CD4-positive, CD25-positive, alpha-beta regulatory T cell (primary cell): ENCODE measurements at regions not wholly inside any gene's neighbourhood (a gene's known extent, or its start where the extent isn't known, plus 50 kb on each side); places are given as distances from the start of the nearest gene placed in this dataset.
A peak's percentile ranks its signal among the peaks of the same experiment; 100 is the strongest.

Experiments used
- ATAC-seq, 2 donors: fragments of 150-1000 bp; cut with Tn5 transposase; one replicate each; pipeline ENCODE4 v1.10.0; 2021; ENCODE audit warnings: low read depth in 2 of 2, moderate number of reproducible peaks in 2 of 2, moderate library complexity in 1 of 2
- DNase-seq, 3 donors: peaks; one replicate each; pipeline versions ENCODE4 v3.0.0 to v3.0.0-alpha.2; 2012 to 2022; ENCODE audit warnings: mixed read lengths in 1 of 3
- H3K27ac ChIP-seq: one replicate; pipeline ENCODE4 v1.7.0; 2013; ENCODE audit warnings: mild to moderate bottlenecking, low read length; ENCODE audit not compliant: insufficient read depth, poor library complexity, severe bottlenecking
- H3K27me3 ChIP-seq: one replicate; pipeline ENCODE4 v1.7.0; 2013; ENCODE audit warnings: low read length; ENCODE audit not compliant: control insufficient read depth, insufficient read depth
- H3K36me3 ChIP-seq: one replicate; pipeline ENCODE4 v1.7.0; 2013; ENCODE audit warnings: mild to moderate bottlenecking, low read length, moderate library complexity; ENCODE audit not compliant: control insufficient read depth, insufficient read depth
- H3K4me1 ChIP-seq: 2 replicates; pipeline ENCODE4 v1.7.0; 2013; ENCODE audit warnings: mild to moderate bottlenecking, low read length; ENCODE audit not compliant: insufficient read depth, control insufficient read depth, poor library complexity, severe bottlenecking
- H3K4me3 ChIP-seq: one replicate; pipeline ENCODE4 v1.7.0; 2013; ENCODE audit warnings: low read depth, mild to moderate bottlenecking, low read length, moderate library complexity
- H3K9me3 ChIP-seq, 2 experiments: 1 replicate in 1 of 2; 2 replicates in 1 of 2; pipeline ENCODE4 v1.7.0; 2013; ENCODE audit warnings: low read length in 2 of 2, mild to moderate bottlenecking in 1 of 2, moderate library complexity in 1 of 2; ENCODE audit not compliant: control insufficient read depth in 2 of 2
- H3K27ac Mint-ChIP-seq, 3 donors: one replicate each; pipeline ENCODE4 v1.8.0; 2020 to 2022; ENCODE audit warnings: mild to moderate bottlenecking in 3 of 3, mixed read lengths in 3 of 3, moderate library complexity in 2 of 3
- H3K27me3 Mint-ChIP-seq: one replicate; pipeline ENCODE4 v1.8.0; 2022; ENCODE audit warnings: mild to moderate bottlenecking, mixed read lengths
- H3K36me3 Mint-ChIP-seq: one replicate; pipeline ENCODE4 v1.8.0; 2020; ENCODE audit warnings: mixed read lengths
- H3K4me1 Mint-ChIP-seq, 4 donors: one replicate each; pipeline ENCODE4 v1.8.0; 2020 to 2022; ENCODE audit warnings: mixed read lengths in 4 of 4, mild to moderate bottlenecking in 1 of 4
- H3K4me3 Mint-ChIP-seq, 4 donors: one replicate each; pipeline ENCODE4 v1.8.0; 2020 to 2022; ENCODE audit warnings: mild to moderate bottlenecking in 4 of 4, mixed read lengths in 4 of 4, moderate library complexity in 3 of 4
- H3K9me3 Mint-ChIP-seq, 7 donors: one replicate each; pipeline ENCODE4 v1.8.0; 2020 to 2022; ENCODE audit warnings: mixed read lengths in 7 of 7, mild to moderate bottlenecking in 3 of 7, moderate library complexity in 2 of 7

DNA sequence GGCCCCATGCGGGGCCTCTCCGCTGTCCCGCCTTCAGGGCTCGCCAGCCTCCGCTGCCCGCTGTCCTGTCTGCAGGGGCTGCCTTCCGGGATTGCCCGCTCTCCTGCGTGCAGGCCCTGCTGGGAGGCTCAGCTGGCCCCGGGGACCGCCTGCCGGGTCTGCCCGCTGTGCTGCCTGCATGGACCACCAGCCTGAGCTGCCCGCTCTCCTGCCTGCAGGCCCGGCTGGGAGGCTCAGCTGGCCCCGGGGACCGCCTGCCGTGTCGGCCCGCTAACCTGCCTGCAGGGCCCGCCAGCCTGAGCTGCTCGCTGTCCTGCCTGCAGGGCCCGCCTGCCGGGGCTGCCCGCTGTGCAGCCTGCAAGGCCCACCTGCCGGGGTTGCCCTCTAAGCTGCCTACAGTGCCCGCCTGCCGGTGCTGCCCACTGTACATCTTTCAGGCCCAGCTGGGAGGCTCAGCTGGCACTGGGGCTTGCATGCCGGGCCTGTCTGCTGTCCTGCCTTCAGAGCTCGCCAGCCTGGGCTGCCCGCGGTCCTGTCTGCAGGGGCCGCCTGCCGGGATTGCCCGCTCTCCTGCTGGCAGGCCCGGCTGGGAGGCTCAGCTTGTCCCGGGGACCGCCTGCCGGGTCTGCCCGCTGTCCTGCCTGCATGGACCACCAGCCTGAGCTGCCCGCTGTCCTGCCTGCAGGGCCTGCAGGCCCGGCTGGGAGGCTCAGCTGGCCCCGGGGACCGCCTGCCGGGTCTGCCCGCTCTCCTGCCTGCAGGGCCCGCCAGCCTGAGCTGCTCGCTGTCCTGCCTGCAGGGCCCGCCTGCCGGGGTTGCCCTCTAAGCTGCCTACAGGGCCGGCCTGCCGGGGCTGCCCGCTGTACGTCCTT lies 165.1 kb downstream of the GLRX3 start:
- DNase-seq (peak; percentile 20 to 83 (median 81)), ATAC-seq (peak; percentile 67 to 72)
- peak overlapping the region; percentile 1 for H3K27ac ChIP-seq
- H3K9me3 Mint-ChIP-seq = peaks cover 1 to 47% (median 22%) of the 10 kb centered on the region in 7 donors
- H3K9me3 ChIP-seq = peaks cover 29 to 40% of the 10 kb centered on the region in 2 experiments
- H3K36me3 ChIP-seq = no peaks in the 10 kb centered on the region
- no peaks in the 10 kb centered on the region for H3K4me1 ChIP-seq
- peak overlapping the region; percentile 43 for H3K4me3 ChIP-seq
- H3K27ac Mint-ChIP-seq = peak overlapping the region; percentile 37 to 80 (median 75)
- no peaks in the 10 kb centered on the region for H3K27me3 ChIP-seq
- peaks cover 0 to 14% (median 7%) of the 10 kb centered on the region in 4 donors for H3K4me1 Mint-ChIP-seq
- no peaks in the 10 kb centered on the region for H3K36me3 Mint-ChIP-seq
- peak overlapping the region; percentile 60 to 90 (median 80) for H3K4me3 Mint-ChIP-seq
- H3K27me3 Mint-ChIP-seq = no peaks in the 10 kb centered on the region

DNA sequence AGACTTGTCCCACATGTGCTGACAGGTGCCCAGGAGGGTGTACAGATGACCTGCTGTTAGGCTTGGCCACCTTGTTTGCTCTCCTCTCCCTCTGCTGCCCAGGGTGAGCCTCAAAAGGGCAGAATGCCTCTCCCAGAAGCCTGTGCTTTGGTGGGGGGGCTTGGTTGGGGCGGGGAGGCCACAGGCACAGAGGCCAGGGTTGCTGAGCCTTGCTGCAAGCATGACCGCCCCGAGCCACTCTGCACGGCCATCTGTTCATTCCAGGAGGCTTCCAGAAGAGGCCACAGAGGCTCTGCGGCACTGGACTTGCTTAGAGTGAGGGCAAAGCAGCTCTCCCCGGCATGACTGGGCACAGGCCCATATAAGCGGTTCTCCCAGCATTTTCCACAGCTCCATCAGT lies 190.8 kb downstream of the GLRX3 start:
- peaks cover 0 to 13% (median 4%) of the 10 kb centered on the region in 7 donors for H3K9me3 Mint-ChIP-seq

DNA sequence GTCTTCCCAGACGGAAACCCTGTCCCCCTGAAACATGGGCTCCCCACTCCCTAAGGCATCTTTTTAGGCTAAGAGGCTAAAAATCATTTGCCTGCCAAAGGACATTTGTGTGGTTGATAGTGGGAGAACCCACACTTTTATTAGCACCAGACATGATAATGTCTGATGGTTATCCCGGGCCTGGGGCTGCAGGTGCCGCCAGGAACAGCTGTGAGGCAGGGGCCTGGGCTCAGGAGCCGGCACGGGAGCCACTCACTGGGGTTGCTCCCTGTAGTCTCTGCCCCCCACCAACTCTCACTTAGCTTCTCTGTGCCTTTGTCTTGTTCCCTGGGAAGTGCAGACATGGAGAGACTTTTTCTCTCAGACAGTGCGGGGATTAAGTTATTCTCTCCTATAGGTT lies 193.6 kb downstream of the GLRX3 start:
- no peaks in the 10 kb centered on the region for H3K27me3 ChIP-seq
- H3K27ac ChIP-seq = no peak overlapping the region
- ATAC-seq = no peak
- Mint-ChIP-seq H3K9me3 (peaks cover 0 to 8% (median 4%) of the 10 kb centered on the region in 7 donors), H3K4me1 (no peaks in the 10 kb centered on the region), H3K27me3 (no peaks in the 10 kb centered on the region), H3K36me3 (no peaks in the 10 kb centered on the region), H3K27ac (no peak overlapping the region), H3K4me3 (no peak overlapping the region)
- no peaks in the 10 kb centered on the region for H3K36me3 ChIP-seq
- H3K4me1 ChIP-seq = no peaks in the 10 kb centered on the region
- DNase-seq = no peak
- no peak overlapping the region for H3K4me3 ChIP-seq
- H3K9me3 ChIP-seq = no peaks in the 10 kb centered on the region

More for the DNA sequence above, 190.8 kb downstream of the GLRX3 start:
- DNase-seq (no peak), ATAC-seq (no peak)
- no peaks in the 10 kb centered on the region for H3K9me3 ChIP-seq
- H3K36me3 Mint-ChIP-seq = no peaks in the 10 kb centered on the region
- H3K4me1 ChIP-seq = no peaks in the 10 kb centered on the region
- no peak overlapping the region for H3K27ac Mint-ChIP-seq
- no peaks in the 10 kb centered on the region for H3K27me3 ChIP-seq
- no peaks in the 10 kb centered on the region for H3K36me3 ChIP-seq
- H3K27me3 Mint-ChIP-seq = no peaks in the 10 kb centered on the region
- no peak overlapping the region for H3K27ac ChIP-seq
- H3K4me3 Mint-ChIP-seq = no peak overlapping the region
- H3K4me1 Mint-ChIP-seq = no peaks in the 10 kb centered on the region
- H3K4me3 ChIP-seq = no peak overlapping the region

GRCh38 chr10:130333185-130333584 lies 197.0 kb downstream of the GLRX3 start:
- H3K9me3 Mint-ChIP-seq = peaks cover 0 to 6% (median 0%) of the 10 kb centered on the region in 7 donors
- no peaks in the 10 kb centered on the region for H3K27me3 ChIP-seq
- ATAC-seq = no peak
- no peaks in the 10 kb centered on the region for H3K9me3 ChIP-seq
- DNase-seq = no peak
- H3K27ac Mint-ChIP-seq = no peak overlapping the region
- no peaks in the 10 kb centered on the region for H3K4me1 ChIP-seq
- H3K27ac ChIP-seq = no peak overlapping the region
- no peaks in the 10 kb centered on the region for H3K36me3 ChIP-seq
- no peaks in the 10 kb centered on the region for H3K27me3 Mint-ChIP-seq
- no peaks in the 10 kb centered on the region for H3K36me3 Mint-ChIP-seq
- H3K4me3 ChIP-seq = no peak overlapping the region
- H3K4me1 Mint-ChIP-seq = no peaks in the 10 kb centered on the region
- H3K4me3 Mint-ChIP-seq = no peak overlapping the region

DNA sequence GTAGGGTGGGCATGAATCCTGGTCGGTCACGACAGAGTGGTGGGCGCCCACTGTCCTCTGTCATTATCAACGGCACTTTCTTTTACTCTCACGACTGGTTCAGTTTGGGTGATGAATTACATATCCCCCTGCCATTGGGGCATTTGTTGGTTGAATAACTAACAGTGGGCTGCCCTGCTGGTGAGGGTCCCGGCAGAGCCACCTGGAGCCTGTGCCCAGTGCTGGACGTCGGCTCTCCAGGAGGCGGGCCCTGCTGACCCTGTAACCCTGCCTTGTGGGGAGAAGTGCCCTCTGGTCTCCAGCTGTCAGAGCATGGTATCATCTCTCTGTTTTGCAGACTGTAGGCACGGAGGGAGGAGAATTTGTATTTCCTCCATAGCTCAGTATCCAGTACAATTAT lies 199.1 kb downstream of the GLRX3 start:
- H3K27me3 ChIP-seq = no peaks in the 10 kb centered on the region
- no peak overlapping the region for H3K27ac ChIP-seq
- Mint-ChIP-seq H3K4me3 (no peak overlapping the region), H3K36me3 (no peaks in the 10 kb centered on the region), H3K4me1 (no peaks in the 10 kb centered on the region), H3K27me3 (no peaks in the 10 kb centered on the region), H3K27ac (no peak overlapping the region), H3K9me3 (peaks cover 0 to 4% (median 0%) of the 10 kb centered on the region in 7 donors)
- H3K36me3 ChIP-seq = no peaks in the 10 kb centered on the region
- DNase-seq = no peak
- H3K4me3 ChIP-seq = no peak overlapping the region
- H3K4me1 ChIP-seq = no peaks in the 10 kb centered on the region
- ATAC-seq = no peak
- H3K9me3 ChIP-seq = no peaks in the 10 kb centered on the region

- H3K9me3 ChIP-seq = no peaks in the 10 kb centered on the region
- H3K9me3 Mint-ChIP-seq = peaks cover 0 to 4% (median 0%) of the 10 kb centered on the region in 7 donors
- no peaks in the 10 kb centered on the region for H3K4me1 Mint-ChIP-seq
- no peaks in the 10 kb centered on the region for H3K36me3 Mint-ChIP-seq
- H3K36me3 ChIP-seq = no peaks in the 10 kb centered on the region
- no peaks in the 10 kb centered on the region for H3K4me1 ChIP-seq
- no peak overlapping the region for H3K27ac Mint-ChIP-seq
- H3K4me3 ChIP-seq = no peak overlapping the region
- H3K27me3 ChIP-seq = no peaks in the 10 kb centered on the region
- H3K27ac ChIP-seq = no peak overlapping the region
- no peaks in the 10 kb centered on the region for H3K27me3 Mint-ChIP-seq
- DNase-seq (no peak), ATAC-seq (no peak)
- H3K4me3 Mint-ChIP-seq = no peak overlapping the region
Observed at GRCh38 chr10:130336617-130337304, 200.6 kb downstream of the GLRX3 start.

DNA sequence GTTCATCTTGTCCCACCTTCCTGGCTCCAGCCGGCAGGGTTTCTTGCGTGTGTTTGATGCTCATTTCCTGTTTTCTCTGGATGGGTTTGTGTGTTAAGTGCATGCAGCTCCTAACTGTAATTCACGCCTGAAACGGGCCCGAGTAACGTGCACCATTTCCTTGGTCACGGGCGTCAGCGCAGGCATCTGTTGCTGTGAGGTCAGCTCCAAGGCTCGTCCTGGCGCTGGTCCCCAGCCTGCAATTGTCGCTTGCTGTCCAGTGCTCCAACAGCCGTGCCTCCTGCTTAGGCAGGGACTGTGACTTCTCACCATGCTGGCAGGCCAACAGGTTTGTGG lies 201.1 kb downstream of the GLRX3 start:
- no peak for DNase-seq
- H3K27me3 Mint-ChIP-seq = no peaks in the 10 kb centered on the region
- no peak overlapping the region for H3K4me3 Mint-ChIP-seq
- H3K9me3 ChIP-seq = no peaks in the 10 kb centered on the region
- no peak overlapping the region for H3K27ac ChIP-seq
- H3K27ac Mint-ChIP-seq = no peak overlapping the region
- peaks cover 0 to 5% (median 0%) of the 10 kb centered on the region in 7 donors for H3K9me3 Mint-ChIP-seq
- H3K4me1 Mint-ChIP-seq = no peaks in the 10 kb centered on the region
- no peak for ATAC-seq
- no peaks in the 10 kb centered on the region for H3K27me3 ChIP-seq
- no peak overlapping the region for H3K4me3 ChIP-seq
- no peaks in the 10 kb centered on the region for H3K36me3 Mint-ChIP-seq
- no peaks in the 10 kb centered on the region for H3K4me1 ChIP-seq
- H3K36me3 ChIP-seq = no peaks in the 10 kb centered on the region
